ENCODE measurements at regions not wholly inside any gene's neighbourhood (a gene's known extent, or its start where the extent isn't known, plus 50 kb on each side); places are given as distances from the start of the nearest gene placed in this dataset.
"Not testable (repeated sequence)": the region's sequence is repeated elsewhere in the genome, so short reads cannot be mapped to it uniquely, and the experiment has no call there.

GRCh38 chr12:91883811-91884210 lies 261.8 kb downstream of the BTG1 start:
- Histone ChIP-seq H3K27me3 (no peaks in the 10 kb centered on the region), H3K9me3 (no peaks in the 10 kb centered on the region), H3K36me3 (no peaks in the 10 kb centered on the region), H3K4me3 (no peak overlapping the region)
- DNase-seq = no peak

- no peaks in the 10 kb centered on the region for H3K36me3 ChIP-seq
- DNase-seq = no peak
- H3K27me3 ChIP-seq = no peaks in the 10 kb centered on the region
Observed at GRCh38 chr12:91882910-91883309, 262.7 kb downstream of the BTG1 start.

GRCh38 chr12:91880528-91880927 lies 265.1 kb downstream of the BTG1 start:
- H3K27me3 ChIP-seq = no peaks in the 10 kb centered on the region
- no peak for DNase-seq
- no peaks in the 10 kb centered on the region for H3K9me3 ChIP-seq
- H3K4me3 ChIP-seq = no peak overlapping the region
- no peaks in the 10 kb centered on the region for H3K36me3 ChIP-seq

More at GRCh38 chr12:91882910-91883309, 262.7 kb downstream of the BTG1 start:
- Histone ChIP-seq H3K9me3 (no peaks in the 10 kb centered on the region), H3K4me3 (no peak overlapping the region)

- Histone ChIP-seq H3K27me3 (no peaks in the 10 kb centered on the region), H3K9me3 (no peaks in the 10 kb centered on the region), H3K4me3 (no peak overlapping the region), H3K36me3 (no peaks in the 10 kb centered on the region)
- no peak for DNase-seq
Observed at GRCh38 chr12:91877456-91878235, 268.0 kb downstream of the BTG1 start.

GRCh38 chr12:91877022-91877421 lies 268.6 kb downstream of the BTG1 start:
- Histone ChIP-seq H3K27me3 (no peaks in the 10 kb centered on the region), H3K9me3 (no peaks in the 10 kb centered on the region), H3K36me3 (no peaks in the 10 kb centered on the region), H3K4me3 (no peak overlapping the region)
- DNase-seq = no peak

GRCh38 chr12:91875671-91876070 lies 270.0 kb downstream of the BTG1 start:
- not testable (repeated sequence) for H3K27me3 ChIP-seq, H3K9me3 ChIP-seq, DNase-seq, H3K4me3 ChIP-seq, H3K36me3 ChIP-seq

GRCh38 chr12:91874086-91874865 lies 271.4 kb downstream of the BTG1 start:
- no peak for DNase-seq
- H3K4me3 ChIP-seq = no peak overlapping the region
- H3K36me3 ChIP-seq = no peaks in the 10 kb centered on the region
- H3K9me3 ChIP-seq = no peaks in the 10 kb centered on the region
- no peaks in the 10 kb centered on the region for H3K27me3 ChIP-seq

- no peak for DNase-seq
- no peaks in the 10 kb centered on the region for H3K27me3 ChIP-seq
- no peak overlapping the region for H3K4me3 ChIP-seq
- no peaks in the 10 kb centered on the region for H3K9me3 ChIP-seq
- H3K36me3 ChIP-seq = no peaks in the 10 kb centered on the region
Observed at GRCh38 chr12:91871751-91872150, 273.9 kb downstream of the BTG1 start.

- Histone ChIP-seq H3K36me3 (no peaks in the 10 kb centered on the region), H3K27me3 (no peaks in the 10 kb centered on the region), H3K9me3 (no peaks in the 10 kb centered on the region), H3K4me3 (no peak overlapping the region)
- no peak for DNase-seq
Observed at GRCh38 chr12:91870872-91871707, 274.6 kb downstream of the BTG1 start.

- Histone ChIP-seq H3K27me3 (no peaks in the 10 kb centered on the region), H3K36me3 (no peaks in the 10 kb centered on the region), H3K9me3 (no peaks in the 10 kb centered on the region), H3K4me3 (no peak overlapping the region)
- DNase-seq = no peak
Observed at GRCh38 chr12:91868054-91868453, 277.6 kb downstream of the BTG1 start.

GRCh38 chr12:91866566-91866965 lies 279.1 kb downstream of the BTG1 start:
- H3K36me3 ChIP-seq = no peaks in the 10 kb centered on the region
- no peaks in the 10 kb centered on the region for H3K27me3 ChIP-seq
- DNase-seq = no peak
- H3K9me3 ChIP-seq = no peaks in the 10 kb centered on the region
- no peak overlapping the region for H3K4me3 ChIP-seq

- Histone ChIP-seq H3K9me3 (no peaks in the 10 kb centered on the region), H3K36me3 (no peaks in the 10 kb centered on the region), H3K27me3 (no peaks in the 10 kb centered on the region), H3K4me3 (no peak overlapping the region)
- DNase-seq = no peak
Observed at GRCh38 chr12:91863702-91864101, 281.9 kb downstream of the BTG1 start.

- no peak for DNase-seq
Observed at GRCh38 chr12:91861554-91861953, 284.1 kb downstream of the BTG1 start.

GRCh38 chr12:91859347-91859746 lies 286.3 kb downstream of the BTG1 start:
- Histone ChIP-seq H3K36me3 (no peaks in the 10 kb centered on the region), H3K9me3 (no peaks in the 10 kb centered on the region), H3K27me3 (no peaks in the 10 kb centered on the region), H3K4me3 (no peak overlapping the region)
- DNase-seq = no peak

More at GRCh38 chr12:91861554-91861953, 284.1 kb downstream of the BTG1 start:
- Histone ChIP-seq H3K9me3 (no peaks in the 10 kb centered on the region), H3K36me3 (no peaks in the 10 kb centered on the region), H3K27me3 (no peaks in the 10 kb centered on the region), H3K4me3 (no peak overlapping the region)

- Histone ChIP-seq H3K27me3 (no peaks in the 10 kb centered on the region), H3K36me3 (no peaks in the 10 kb centered on the region), H3K9me3 (no peaks in the 10 kb centered on the region), H3K4me3 (no peak overlapping the region)
- DNase-seq = no peak
Observed at GRCh38 chr12:91857813-91858542, 287.7 kb downstream of the BTG1 start.

- Histone ChIP-seq H3K36me3 (no peaks in the 10 kb centered on the region), H3K4me3 (no peak overlapping the region), H3K9me3 (no peaks in the 10 kb centered on the region), H3K27me3 (no peaks in the 10 kb centered on the region)
- peak; percentile 5 for DNase-seq
Observed at GRCh38 chr12:91854725-91855124, 290.9 kb downstream of the BTG1 start.

All from MG63 (cell line).